Stomach (tissue), 4 donors: ENCODE measurements at regions not wholly inside any gene's neighbourhood (a gene's known extent, or its start where the extent isn't known, plus 50 kb on each side); places are given as distances from the start of the nearest gene placed in this dataset.

Experiments used
- CTCF ChIP-seq, 7 experiments: fragments of 450-650 bp in 4 of 7; fragments of 200-600 bp in 3 of 7; sonication (generic) in 3 of 7; IDR thresholded peaks; one replicate each; pipeline ENCODE4 v1.5.1; 2016 to 2019; ENCODE audit warnings: antibody characterized with exemption in 7 of 7, control low read depth in 2 of 7, mild to moderate bottlenecking in 1 of 7
- EP300 ChIP-seq: sonication (generic); formaldehyde crosslinking; IDR thresholded peaks from one replicate; pipeline ENCODE4 v1.6.1; 2017; ENCODE audit warnings: antibody characterized with exemption
- POLR2A ChIP-seq, 4 donors: fragments of 450-650 bp; IDR thresholded peaks; one replicate each; pipeline ENCODE4 v1.6.1; 2016; ENCODE audit warnings: antibody characterized with exemption in 4 of 4, control low read depth in 2 of 4, mild to moderate bottlenecking in 1 of 4, moderate library complexity in 1 of 4

DNA sequence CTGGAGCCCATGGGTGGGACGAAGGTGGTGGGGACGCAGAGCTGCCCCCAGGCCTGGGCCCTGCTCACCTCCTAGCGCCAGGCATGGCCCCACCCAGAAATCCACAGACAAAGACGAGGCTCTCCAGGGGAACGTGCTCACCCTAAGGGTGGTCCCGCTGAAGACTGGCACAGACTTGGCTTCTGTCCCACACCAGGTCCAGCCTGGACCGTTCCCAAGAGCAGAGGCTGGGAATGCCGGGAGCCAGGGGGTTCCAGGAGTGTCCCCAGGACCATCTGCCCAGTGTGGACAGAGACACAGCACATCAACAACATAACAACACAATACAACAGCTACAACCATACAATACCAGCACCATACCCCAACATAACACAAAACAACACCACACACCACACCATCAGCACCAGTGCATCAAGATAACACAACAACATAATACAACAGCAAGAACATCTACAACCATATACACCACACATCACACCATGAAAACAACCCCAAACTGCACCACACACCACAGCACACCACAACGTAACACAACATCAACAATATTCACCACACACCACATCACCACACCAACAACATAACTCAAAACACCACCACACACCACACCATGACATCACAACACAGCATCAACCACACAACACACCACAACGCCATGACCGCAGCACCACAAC, 329.6 kb downstream of the ADGRD1 start:
- TF ChIP-seq CTCF (IDR thresholded peaks at IDR 0.05) (no peak), EP300 (no peak), POLR2A (IDR thresholded peaks at IDR 0.05) (no peak)
